HFFc6 (cell line): ENCODE measurements at regions not wholly inside any gene's neighbourhood (a gene's known extent, or its start where the extent isn't known, plus 50 kb on each side); places are given as distances from the start of the nearest gene placed in this dataset.

Experiments used
- DNase-seq: peaks from one replicate; pipeline ENCODE4 v3.0.0-alpha.2; 2018
- H3K27ac Mint-ChIP-seq: 2 replicates; pipeline ENCODE4 v1.8.0; 2020; ENCODE audit warnings: mild to moderate bottlenecking, mixed read lengths
- H3K27me3 Mint-ChIP-seq: 2 replicates; pipeline ENCODE4 v1.8.0; 2021; ENCODE audit warnings: mild to moderate bottlenecking, moderate library complexity, mixed read lengths; ENCODE audit not compliant: insufficient read depth
- H3K36me3 Mint-ChIP-seq: 2 replicates; pipeline ENCODE4 v1.8.0; 2021; ENCODE audit warnings: low read depth, mixed read lengths
- H3K4me1 Mint-ChIP-seq: 2 replicates; pipeline ENCODE4 v1.8.0; 2020; ENCODE audit warnings: low read depth, mixed read lengths
- H3K4me3 Mint-ChIP-seq: 2 replicates; pipeline ENCODE4 v1.8.0; 2020; ENCODE audit warnings: mild to moderate bottlenecking, moderate library complexity, mixed read lengths
- H3K9me3 Mint-ChIP-seq: 2 replicates; pipeline ENCODE4 v1.8.0; 2020; ENCODE audit warnings: mild to moderate bottlenecking, mixed read lengths
- CTCF ChIP-seq: fragments of 200-600 bp; sonication (generic); IDR thresholded peaks from 2 replicates; pipeline ENCODE4 v1.5.0; 2021; ENCODE audit warnings: antibody characterized with exemption, mild to moderate bottlenecking

GRCh38 chr5:57711946-57712345 lies 229.3 kb upstream of the ACTBL2 start:
- H3K9me3 Mint-ChIP-seq, result peaks cover 6% of the 10 kb centered on the region
- no peak overlapping the region for H3K4me3 Mint-ChIP-seq
- no peak overlapping the region for H3K27ac Mint-ChIP-seq
- no peak for TF ChIP-seq CTCF
- H3K27me3 Mint-ChIP-seq, result peaks cover 1% of the 10 kb centered on the region; the same call in 1 of the 2 replicates
- no peak for DNase-seq
- no peaks in the 10 kb centered on the region; the same call in 1 of the 2 replicates for H3K4me1 Mint-ChIP-seq
- no peaks in the 10 kb centered on the region for H3K36me3 Mint-ChIP-seq

- no peak for TF ChIP-seq CTCF
- Mint-ChIP-seq H3K9me3 (peaks cover 6% of the 10 kb centered on the region), H3K27ac (no peak overlapping the region), H3K27me3 (peaks cover 1% of the 10 kb centered on the region; the same call in 1 of the 2 replicates), H3K4me3 (no peak overlapping the region), H3K4me1 (no peaks in the 10 kb centered on the region; the same call in 1 of the 2 replicates), H3K36me3 (no peaks in the 10 kb centered on the region)
- DNase-seq, result no peak
Observed at GRCh38 chr5:57711471-57711870, 228.9 kb upstream of the ACTBL2 start.

- Mint-ChIP-seq H3K27me3 (peaks cover 1% of the 10 kb centered on the region; the same call in 1 of the 2 replicates), H3K36me3 (no peaks in the 10 kb centered on the region), H3K4me3 (no peak overlapping the region), H3K4me1 (peaks cover 3% of the 10 kb centered on the region), H3K9me3 (peaks cover 6% of the 10 kb centered on the region), H3K27ac (no peak overlapping the region; the same call in 1 of the 2 replicates)
- no peak for DNase-seq
- TF ChIP-seq CTCF, result no peak
Observed at GRCh38 chr5:57710126-57710525, 227.5 kb upstream of the ACTBL2 start.

GRCh38 chr5:57705769-57706168 lies 223.2 kb upstream of the ACTBL2 start:
- no peaks in the 10 kb centered on the region for H3K27me3 Mint-ChIP-seq
- TF ChIP-seq CTCF, result no peak
- H3K27ac Mint-ChIP-seq, result no peak overlapping the region
- no peak overlapping the region for H3K4me3 Mint-ChIP-seq
- peaks cover 21% of the 10 kb centered on the region for H3K4me1 Mint-ChIP-seq
- peaks cover 6% of the 10 kb centered on the region for H3K9me3 Mint-ChIP-seq
- peaks cover 3% of the 10 kb centered on the region; the same call in 1 of the 2 replicates for H3K36me3 Mint-ChIP-seq
- no peak for DNase-seq

- TF ChIP-seq CTCF, result no peak
- H3K9me3 Mint-ChIP-seq, result no peaks in the 10 kb centered on the region; the same call in 1 of the 2 replicates
- H3K4me1 Mint-ChIP-seq, result peaks cover 24% of the 10 kb centered on the region
- H3K27me3 Mint-ChIP-seq, result no peaks in the 10 kb centered on the region; the same call in 1 of the 2 replicates
- H3K27ac Mint-ChIP-seq, result no peak overlapping the region
- DNase-seq, result no peak
- no peak overlapping the region for H3K4me3 Mint-ChIP-seq
- peaks cover 3% of the 10 kb centered on the region; the same call in 1 of the 2 replicates for H3K36me3 Mint-ChIP-seq
Observed at GRCh38 chr5:57703721-57704120, 221.1 kb upstream of the ACTBL2 start.

- Mint-ChIP-seq H3K27ac (no peak overlapping the region), H3K9me3 (no peaks in the 10 kb centered on the region), H3K4me3 (no peak overlapping the region)
Observed at GRCh38 chr5:57700484-57700883, 217.9 kb upstream of the ACTBL2 start.

More at GRCh38 chr5:57700484-57700883, 217.9 kb upstream of the ACTBL2 start:
- no peaks in the 10 kb centered on the region; the same call in 1 of the 2 replicates for H3K27me3 Mint-ChIP-seq
- TF ChIP-seq CTCF, result no peak
- no peak for DNase-seq
- peaks cover 32% of the 10 kb centered on the region for H3K4me1 Mint-ChIP-seq
- peaks cover 3% of the 10 kb centered on the region; the same call in 1 of the 2 replicates for H3K36me3 Mint-ChIP-seq
